GM19351 (cell line): ENCODE measurements at regions not wholly inside any gene's neighbourhood (a gene's known extent, or its start where the extent isn't known, plus 50 kb on each side); places are given as distances from the start of the nearest gene placed in this dataset.

Source experiments
- ATAC-seq: cut with Tn5 transposase; IDR thresholded peaks from one replicate; pipeline ENCODE4 v1.9.1; 2021; ENCODE audit warnings: mild to moderate bottlenecking, moderate library complexity; ENCODE audit not compliant: unreplicated experiment

- ATAC-seq: no peak
These were observed 58.2 kb downstream of the MEX3B start for GRCh38 chr15:81987628-81988027.

- ATAC-seq: no peak
These were observed 62.3 kb downstream of the MEX3B start for GRCh38 chr15:81983497-81983896.

- no peak for ATAC-seq
These were observed 63.0 kb downstream of the MEX3B start for GRCh38 chr15:81982808-81983207.

- ATAC-seq: no peak
These were observed 63.9 kb downstream of the MEX3B start for GRCh38 chr15:81981908-81982307.

- no peak for ATAC-seq
These were observed 68.4 kb downstream of the MEX3B start for GRCh38 chr15:81977464-81977863.

GRCh38 chr15:81968691-81969090, 77.1 kb downstream of the MEX3B start:
- ATAC-seq: no peak

- ATAC-seq: no peak
These were observed 79.2 kb downstream of the MEX3B start for GRCh38 chr15:81966631-81967030.

- no peak for ATAC-seq
These were observed 83.3 kb downstream of the MEX3B start for GRCh38 chr15:81962482-81962881.

GRCh38 chr15:81959196-81959595, 86.6 kb downstream of the MEX3B start:
- ATAC-seq: no peak

GRCh38 chr15:81957698-81958097, 88.1 kb downstream of the MEX3B start:
- no peak for ATAC-seq

GRCh38 chr15:81955382-81956062, 90.3 kb downstream of the MEX3B start:
- no peak for ATAC-seq

GRCh38 chr15:81954158-81954783, 91.5 kb downstream of the MEX3B start:
- no peak for ATAC-seq

- ATAC-seq: no peak
These were observed 94.9 kb downstream of the MEX3B start for GRCh38 chr15:81950841-81951414.

GRCh38 chr15:81948751-81949150, 97.1 kb downstream of the MEX3B start:
- no peak for ATAC-seq

GRCh38 chr15:81948222-81948621, 97.6 kb downstream of the MEX3B start:
- no peak for ATAC-seq

- ATAC-seq: no peak
These were observed 98.3 kb downstream of the MEX3B start for GRCh38 chr15:81947548-81947947.

- no peak for ATAC-seq
These were observed 100.7 kb downstream of the MEX3B start for GRCh38 chr15:81945014-81945615.

- no peak for ATAC-seq
These were observed 103.1 kb downstream of the MEX3B start for GRCh38 chr15:81942655-81943195.

GRCh38 chr15:81942157-81942556, 103.7 kb downstream of the MEX3B start:
- no peak for ATAC-seq

- no peak for ATAC-seq
These were observed 104.3 kb downstream of the MEX3B start for GRCh38 chr15:81941479-81941878.
